GM23248 (cell line): ENCODE measurements at regions not wholly inside any gene's neighbourhood (a gene's known extent, or its start where the extent isn't known, plus 50 kb on each side); places are given as distances from the start of the nearest gene placed in this dataset.

Experiments used
- EZH2 ChIP-seq: fragments of 200-600 bp; sonication (generic); IDR thresholded peaks from 2 replicates; pipeline ENCODE4 v1.6.1; 2018; ENCODE audit warnings: antibody characterized with exemption, mild to moderate bottlenecking; ENCODE audit not compliant: insufficient read depth, poor library complexity, severe bottlenecking
- EZH2phosphoT487 ChIP-seq: fragments of 200-600 bp; sonication (generic); IDR thresholded peaks from 2 replicates; pipeline ENCODE4 v1.6.1; 2018; ENCODE audit warnings: antibody characterized with exemption, moderate library complexity, mild to moderate bottlenecking, low read depth; ENCODE audit not compliant: insufficient read depth

DNA sequence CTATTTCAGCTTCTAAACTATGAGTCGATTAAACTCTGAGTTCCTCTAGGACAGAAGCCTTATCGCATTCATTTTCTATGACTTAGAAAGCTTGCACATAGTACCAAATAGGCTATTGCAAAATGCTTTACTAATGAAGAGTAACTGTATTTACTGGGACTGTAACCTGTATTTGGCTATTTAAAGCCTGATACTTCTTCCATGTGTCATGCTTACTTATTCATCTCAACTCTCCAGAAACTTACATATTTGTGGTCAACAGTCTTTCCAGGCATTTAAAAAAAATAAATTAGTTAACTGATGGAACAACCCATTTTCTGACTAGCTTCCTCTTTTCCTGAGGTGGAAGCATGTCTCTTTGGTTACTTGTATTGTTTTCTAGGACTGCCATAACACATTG, 467.9 kb downstream of the PCDH11X start:
- TF ChIP-seq EZH2 (no peak), EZH2phosphoT487 (no peak)
